ENCODE measurements at regions not wholly inside any gene's neighbourhood (a gene's known extent, or its start where the extent isn't known, plus 50 kb on each side); places are given as distances from the start of the nearest gene placed in this dataset.

DNA sequence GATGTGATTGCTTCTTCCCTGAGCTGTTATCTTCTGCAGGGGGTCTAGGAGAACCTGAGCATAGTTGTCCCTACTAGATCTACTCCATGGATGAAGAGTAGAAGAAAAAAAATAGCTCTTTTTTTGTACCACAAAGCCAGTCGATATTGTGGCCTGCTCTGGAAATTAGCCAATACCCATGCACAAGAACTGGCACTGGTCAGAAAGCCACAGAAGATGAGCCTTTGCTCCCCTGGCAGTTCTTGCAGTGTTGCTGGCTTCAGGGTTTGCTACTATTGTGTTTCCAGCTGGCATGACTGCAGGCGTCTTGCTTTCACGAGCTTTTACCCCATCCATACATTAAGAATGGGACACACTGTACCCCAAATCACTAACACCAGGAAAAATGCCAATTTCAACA is 547.7 kb upstream of the KLF12 start:
- TF ChIP-seq, protein P1, sequence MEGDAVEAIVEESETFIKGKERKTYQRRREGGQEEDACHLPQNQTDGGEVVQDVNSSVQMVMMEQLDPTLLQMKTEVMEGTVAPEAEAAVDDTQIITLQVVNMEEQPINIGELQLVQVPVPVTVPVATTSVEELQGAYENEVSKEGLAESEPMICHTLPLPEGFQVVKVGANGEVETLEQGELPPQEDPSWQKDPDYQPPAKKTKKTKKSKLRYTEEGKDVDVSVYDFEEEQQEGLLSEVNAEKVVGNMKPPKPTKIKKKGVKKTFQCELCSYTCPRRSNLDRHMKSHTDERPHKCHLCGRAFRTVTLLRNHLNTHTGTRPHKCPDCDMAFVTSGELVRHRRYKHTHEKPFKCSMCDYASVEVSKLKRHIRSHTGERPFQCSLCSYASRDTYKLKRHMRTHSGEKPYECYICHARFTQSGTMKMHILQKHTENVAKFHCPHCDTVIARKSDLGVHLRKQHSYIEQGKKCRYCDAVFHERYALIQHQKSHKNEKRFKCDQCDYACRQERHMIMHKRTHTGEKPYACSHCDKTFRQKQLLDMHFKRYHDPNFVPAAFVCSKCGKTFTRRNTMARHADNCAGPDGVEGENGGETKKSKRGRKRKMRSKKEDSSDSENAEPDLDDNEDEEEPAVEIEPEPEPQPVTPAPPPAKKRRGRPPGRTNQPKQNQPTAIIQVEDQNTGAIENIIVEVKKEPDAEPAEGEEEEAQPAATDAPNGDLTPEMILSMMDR (IDR thresholded peaks at IDR 0.05): no peak
- no peak for TF ChIP-seq EZH2phosphoT487 (IDR thresholded peaks at IDR 0.05)

All from neural progenitor cell (in vitro differentiated cells).